Breast epithelium (tissue), 3 donors: ENCODE measurements at regions not wholly inside any gene's neighbourhood (a gene's known extent, or its start where the extent isn't known, plus 50 kb on each side); places are given as distances from the start of the nearest gene placed in this dataset.

Experiments
- POLR2A ChIP-seq: fragments of 450-650 bp; IDR thresholded peaks from one replicate; pipeline ENCODE4 v1.6.1; 2016; ENCODE audit warnings: antibody characterized with exemption, mild to moderate bottlenecking, moderate library complexity
- POLR2AphosphoS5 ChIP-seq, 3 donors: sonication (generic); formaldehyde crosslinking; IDR thresholded peaks; one replicate each; pipeline ENCODE4 v1.6.1; 2017; ENCODE audit warnings: antibody characterized with exemption in 3 of 3
- TF ChIP-seq, protein P1 (sequence below), 3 donors: fragments of 450-650 bp; IDR thresholded peaks; one replicate each; pipeline ENCODE4 v1.5.1; 2016 to 2017; ENCODE audit warnings: antibody characterized with exemption in 3 of 3, mild to moderate bottlenecking in 3 of 3, moderate library complexity in 3 of 3

DNA sequence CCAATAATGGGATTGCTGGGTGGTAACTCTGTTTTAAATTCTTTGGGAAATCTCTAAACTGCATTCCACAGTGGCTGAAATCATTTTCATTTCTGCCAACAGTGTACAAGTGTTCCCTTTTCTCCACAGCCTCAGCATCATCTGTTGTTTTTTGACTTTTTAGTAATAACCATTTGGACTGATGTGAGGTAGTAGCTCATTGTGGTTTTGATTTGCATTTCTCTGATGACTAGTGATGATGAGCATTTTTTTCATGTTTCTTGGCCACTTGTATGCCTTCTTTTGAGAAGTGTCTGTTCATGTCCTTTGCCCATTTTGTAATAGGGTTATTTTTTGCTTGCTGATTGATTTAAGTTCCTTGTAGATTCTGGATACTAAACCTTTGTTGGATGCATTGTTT, 131.9 kb upstream of the B3GALT2 start:
- no peak for TF ChIP-seq POLR2AphosphoS5 (IDR thresholded peaks at IDR 0.05)
- no peak for TF ChIP-seq POLR2A
- TF ChIP-seq, protein P1, sequence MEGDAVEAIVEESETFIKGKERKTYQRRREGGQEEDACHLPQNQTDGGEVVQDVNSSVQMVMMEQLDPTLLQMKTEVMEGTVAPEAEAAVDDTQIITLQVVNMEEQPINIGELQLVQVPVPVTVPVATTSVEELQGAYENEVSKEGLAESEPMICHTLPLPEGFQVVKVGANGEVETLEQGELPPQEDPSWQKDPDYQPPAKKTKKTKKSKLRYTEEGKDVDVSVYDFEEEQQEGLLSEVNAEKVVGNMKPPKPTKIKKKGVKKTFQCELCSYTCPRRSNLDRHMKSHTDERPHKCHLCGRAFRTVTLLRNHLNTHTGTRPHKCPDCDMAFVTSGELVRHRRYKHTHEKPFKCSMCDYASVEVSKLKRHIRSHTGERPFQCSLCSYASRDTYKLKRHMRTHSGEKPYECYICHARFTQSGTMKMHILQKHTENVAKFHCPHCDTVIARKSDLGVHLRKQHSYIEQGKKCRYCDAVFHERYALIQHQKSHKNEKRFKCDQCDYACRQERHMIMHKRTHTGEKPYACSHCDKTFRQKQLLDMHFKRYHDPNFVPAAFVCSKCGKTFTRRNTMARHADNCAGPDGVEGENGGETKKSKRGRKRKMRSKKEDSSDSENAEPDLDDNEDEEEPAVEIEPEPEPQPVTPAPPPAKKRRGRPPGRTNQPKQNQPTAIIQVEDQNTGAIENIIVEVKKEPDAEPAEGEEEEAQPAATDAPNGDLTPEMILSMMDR (IDR thresholded peaks at IDR 0.05): no peak
